HepG2 (cell line): ENCODE measurements at regions not wholly inside any gene's neighbourhood (a gene's known extent, or its start where the extent isn't known, plus 50 kb on each side); places are given as distances from the start of the nearest gene placed in this dataset.

Experiments
- ATAC-seq: fragments of 200-7000 bp; cut with Tn5 transposase; 3 replicates; pipeline ENCODE4 v1.9.1; 2020; ENCODE audit warnings: mild to moderate bottlenecking, moderate library complexity
- BruUV-seq: library from RNA; stranded (reverse); fragments of 400-500 nt; replicated peaks from 2 replicates; lab custom pipeline; 2021; lab: Mats Ljungman, UMichigan
- CTCF ChIA-PET: fragments of 300-600 bp; formaldehyde crosslinking; extraction: SDS; loops from one replicate; lab custom pipeline; 2021; ENCODE audit warnings: low total read pairs, inconsistent platforms, low intra/inter-chr PET ratio; lab: Yijun Ruan, JAX
- POLR2A ChIA-PET: fragments of 350-600 bp; sonication (Branson Sonifier 250); formaldehyde crosslinking; loops from one replicate; lab custom pipeline; 2020; ENCODE audit warnings: antibody characterized with exemption, inconsistent platforms; lab: Yijun Ruan, JAX
- DNase-seq: peaks from one replicate; pipeline ENCODE4 v3.0.0-alpha.2; 2015; ENCODE audit warnings: low spot score
- FAIRE-seq: peaks from 3 replicates; lab custom pipeline; 2011; peaks lifted over from hg19 to GRCh38; lab: Jason Lieb, UNC
- H2AFZ ChIP-seq: one replicate; pipeline ENCODE4 v1.6.1; 2011; ENCODE audit warnings: low read length, inconsistent platforms
- H3K27ac ChIP-seq: fragments of 300-600 bp; 3 replicates; pipeline ENCODE4 v1.8.0; 2011; ENCODE audit warnings: mixed run types, mild to moderate bottlenecking, mixed read lengths, low read length, inconsistent platforms; ENCODE audit not compliant: insufficient read depth; ENCODE audit errors: extremely low read length
- H3K27me3 ChIP-seq, 2 experiments: fragments of 200-600 bp in 1 of 2; 2 replicates in 1 of 2; 3 replicates in 1 of 2; pipeline versions ENCODE4 v1.6.0 to v1.8.0; 2011; ENCODE audit warnings: low read length in 2 of 2, mild to moderate bottlenecking in 2 of 2, moderate library complexity in 2 of 2, inconsistent platforms in 1 of 2; ENCODE audit not compliant: insufficient read depth in 2 of 2, control insufficient read depth in 1 of 2
- H3K36me3 ChIP-seq, 2 experiments: fragments of 200-600 bp in 1 of 2; replicated peaks in 1 of 2; 2 replicates in 1 of 2; 3 replicates in 1 of 2; pipeline versions ENCODE4 v1.5.1 to v1.8.0; 2011; ENCODE audit warnings: low read length in 2 of 2, inconsistent platforms in 1 of 2; ENCODE audit not compliant: insufficient read depth in 2 of 2, control insufficient read depth in 1 of 2
- H3K4me1 ChIP-seq: 2 replicates; pipeline ENCODE4 v1.5.1; 2012; ENCODE audit warnings: low read length, inconsistent platforms; ENCODE audit not compliant: insufficient read depth
- H3K4me2 ChIP-seq: 2 replicates; pipeline ENCODE4 v1.6.0; 2011; ENCODE audit warnings: low read depth, low read length, inconsistent platforms
- H3K4me3 ChIP-seq, 3 experiments: fragments of 200-600 bp in 1 of 3; sonication (generic), shearing (Covaris generic) in 1 of 3; replicated peaks in 1 of 3; 2 replicates each; pipeline ENCODE4 v1.5.1; 2011 to 2016; ENCODE audit warnings: low read length in 3 of 3, inconsistent platforms in 2 of 3, low read depth in 2 of 3, mild to moderate bottlenecking in 2 of 3, control low read depth in 1 of 3, mixed read lengths in 1 of 3; ENCODE audit not compliant: insufficient read depth in 1 of 3
- H3K79me2 ChIP-seq: one replicate; pipeline ENCODE4 v1.6.1; 2011; ENCODE audit warnings: low read length, inconsistent platforms; ENCODE audit not compliant: insufficient read depth
- H3K9ac ChIP-seq: 2 replicates; pipeline ENCODE4 v1.6.0; 2011; ENCODE audit warnings: mild to moderate bottlenecking, low read depth, low read length, inconsistent platforms; ENCODE audit not compliant: insufficient read depth
- H3K9me3 ChIP-seq: 2 replicates; pipeline ENCODE4 v1.5.1; 2012; ENCODE audit warnings: mild to moderate bottlenecking, low read length
- H4K20me1 ChIP-seq: 2 replicates; pipeline ENCODE4 v1.6.0; 2011; ENCODE audit warnings: inconsistent platforms, mild to moderate bottlenecking, low read length, moderate library complexity; ENCODE audit not compliant: insufficient read depth
- ELF4 ChIP-seq: sonication (generic); formaldehyde crosslinking; IDR thresholded peaks from 2 replicates; pipeline ENCODE4 v1.5.0; 2020; ENCODE audit warnings: missing genetic modification reagents, mild to moderate bottlenecking, moderate library complexity, borderline replicate concordance
- FOSL2 ChIP-seq: sonication (generic); formaldehyde crosslinking; IDR thresholded peaks from 2 replicates; pipeline ENCODE4 v1.4.0; 2020; ENCODE audit warnings: missing genetic modification reagents
- HDAC1 ChIP-seq: sonication (generic); formaldehyde crosslinking; IDR thresholded peaks from 2 replicates; pipeline ENCODE4 v1.5.1; 2020; ENCODE audit warnings: mild to moderate bottlenecking, missing genetic modification reagents
- IKZF1 ChIP-seq: fragments of 450-650 bp; IDR thresholded peaks from 2 replicates; pipeline ENCODE4 v1.7.1; 2016
- LCORL ChIP-seq, 2 experiments: fragments of 450-650 bp in 1 of 2; sonication (generic) in 1 of 2; formaldehyde crosslinking in 1 of 2; IDR thresholded peaks; 2 replicates each; pipeline versions ENCODE4 v1.5.0 to v1.6.1; 2017 to 2020; ENCODE audit warnings: antibody characterized with exemption in 1 of 2, missing genetic modification reagents in 1 of 2
- RXRA ChIP-seq: sonication (generic); formaldehyde crosslinking; IDR thresholded peaks from 2 replicates; pipeline ENCODE4 v1.5.1; 2020; ENCODE audit warnings: missing genetic modification reagents
- SNRNP70 ChIP-seq: fragments of 200-400 bp; formaldehyde crosslinking; IDR thresholded peaks from 2 replicates; pipeline ENCODE4 v1.6.1; 2017; ENCODE audit warnings: mild to moderate bottlenecking, low read depth, low read length, moderate library complexity
- TEAD3 ChIP-seq: optimal IDR thresholded peaks from 2 replicates; pipeline ENCODE3; 2016; ENCODE audit warnings: borderline replicate concordance
- U2AF2 ChIP-seq: fragments of 200-400 bp; formaldehyde crosslinking; IDR thresholded peaks from 2 replicates; pipeline ENCODE4 v1.6.1; 2017; ENCODE audit warnings: low read depth, mild to moderate bottlenecking, low read length
- ZNF652 ChIP-seq: IDR thresholded peaks from 2 replicates; pipeline ENCODE4 v1.6.1; 2016; ENCODE audit warnings: low read depth, borderline replicate concordance
- WGBS: methylation state at CpG from one replicate; pipeline ENCODE4 v1.1.6; 2017; ENCODE audit warnings: low lambda C conversion rate; 5-methylcytosine and 5-hydroxymethylcytosine counted together
- in situ Hi-C: cut with HindIII; loops from 2 replicates; pipeline ENCODE4 v1.10.0; 2017; ENCODE audit warnings: low pct_unique_long_range_greater_than_20kb; ENCODE audit not compliant: extremely low pct_ligation_motif_present
- intact Hi-C: fragments of 100-400 bp; cut with micrococcal nuclease; formaldehyde crosslinking; loops from one replicate; pipeline ENCODE4 v1.10.0; 2022; ENCODE audit not compliant: unreplicated experiment
- TF ChIP-seq, protein P1 (sequence below): sonication (generic); formaldehyde crosslinking; IDR thresholded peaks from 2 replicates; pipeline ENCODE4 v1.8.1; 2023; ENCODE audit warnings: mild to moderate bottlenecking, missing genetic modification reagents
- TF ChIP-seq, protein P2 (sequence below): IDR thresholded peaks from 2 replicates; pipeline ENCODE4 v1.6.1; 2016; ENCODE audit warnings: low read depth
- TF ChIP-seq, protein P3 (sequence below): sonication (generic); formaldehyde crosslinking; IDR thresholded peaks from 2 replicates; pipeline ENCODE4 v1.4.0; 2020; ENCODE audit warnings: missing genetic modification reagents, borderline replicate concordance
- TF ChIP-seq, protein P4 (sequence below): sonication (generic); formaldehyde crosslinking; IDR thresholded peaks from 2 replicates; pipeline ENCODE4 v1.4.0; 2020; ENCODE audit warnings: missing genetic modification reagents
- TF ChIP-seq, protein P5 (sequence below): sonication (generic); formaldehyde crosslinking; IDR thresholded peaks from 2 replicates; pipeline ENCODE4 v1.5.1; 2020; ENCODE audit warnings: missing genetic modification reagents, mild to moderate bottlenecking, borderline replicate concordance

DNA sequence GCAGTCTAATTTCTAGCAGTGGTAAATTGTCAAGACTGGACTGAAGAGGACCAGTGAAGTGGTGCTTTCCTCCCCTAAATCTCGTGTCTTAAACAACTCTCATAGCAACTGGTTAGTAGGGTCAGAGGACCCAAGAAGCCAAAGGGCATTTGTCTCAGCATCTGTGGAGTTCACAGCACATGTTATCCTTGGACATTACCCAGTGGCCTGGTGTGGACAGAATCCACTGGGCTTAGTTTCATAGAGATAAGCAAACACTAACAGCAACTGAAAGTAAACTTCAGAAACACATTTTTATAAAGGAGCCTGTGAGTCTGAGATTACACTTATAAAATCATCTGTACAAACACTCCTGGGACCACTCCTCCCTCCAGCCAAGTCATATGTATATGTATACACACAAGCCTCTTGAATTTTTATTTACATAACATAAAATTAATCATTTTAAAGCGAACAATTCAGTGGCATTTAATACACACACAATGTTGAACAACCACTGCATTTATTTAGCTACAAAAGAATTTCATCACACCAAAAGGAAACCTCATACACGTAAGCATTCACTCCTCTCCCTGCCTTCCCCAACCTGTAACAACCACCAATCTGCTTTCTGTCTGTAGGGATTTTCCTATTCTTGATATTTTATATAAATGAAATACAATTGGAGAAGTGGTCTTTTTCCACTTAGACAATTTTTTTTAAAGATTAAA, 457.8 kb downstream of the RASEF start:
- in situ Hi-C loops (no loop called here), intact Hi-C loops (loop anchor here (1.0 to 10.0 kb wide), 7 partner anchors 18 to 1083 kb away; no protein-coding TSS in a partner anchor)
- POLR2A ChIA-PET = interaction anchor here (1.5 kb wide), 1 partner anchor 45 kb away, joined by 4 read pairs; no protein-coding TSS in a partner anchor
- peak overlapping the region in 1 of 3 experiments; percentile 29; a peak in 1 of 6 replicates for H3K4me3 ChIP-seq
- no peaks in the 10 kb centered on the region for H3K36me3 ChIP-seq
- peaks cover 2% of the 10 kb centered on the region for H3K79me2 ChIP-seq
- CTCF ChIA-PET = no interaction called here
- 2% methylated on average over 3 of the region's 3 CpGs for whole genome bisulfite sequencing
- H2AFZ ChIP-seq = no peak overlapping the region
- no TSS peak for BruUV-seq
- H3K4me2 ChIP-seq = peak overlapping the region; percentile 56
- DNase-seq = peak; percentile 76
- peak; percentile 30 for FAIRE-seq
- H3K9ac ChIP-seq = peak overlapping the region; percentile 42
- H3K27me3 ChIP-seq = no peaks in the 10 kb centered on the region
- peak overlapping the region; percentile 80 for H3K27ac ChIP-seq
- peaks cover 71% of the 10 kb centered on the region for H3K4me1 ChIP-seq
- ATAC-seq = peak; percentile 75
- no peaks in the 10 kb centered on the region for H4K20me1 ChIP-seq
- H3K9me3 ChIP-seq = no peaks in the 10 kb centered on the region
- TF ChIP-seq HDAC1 (peak; percentile 55), IKZF1 (no peak), U2AF2 (no peak), FOSL2 (0 out of 2 replicates have a peak, but pooled peaks have one; percentile 26), ELF4 (CRISPR knock-in tag) (no peak), ZNF652 (CRISPR knock-in tag) (no peak), LCORL (IDR thresholded peaks at IDR 0.05) (no peak), LCORL (CRISPR knock-in tag; IDR thresholded peaks at IDR 0.05) (peak; percentile 29; the same call in 1 of the 2 replicates), TEAD3 (CRISPR knock-in tag) (peak; percentile 43), RXRA (no peak; the same call in 1 of the 2 replicates), SNRNP70 (no peak)
- TF ChIP-seq, protein P1, sequence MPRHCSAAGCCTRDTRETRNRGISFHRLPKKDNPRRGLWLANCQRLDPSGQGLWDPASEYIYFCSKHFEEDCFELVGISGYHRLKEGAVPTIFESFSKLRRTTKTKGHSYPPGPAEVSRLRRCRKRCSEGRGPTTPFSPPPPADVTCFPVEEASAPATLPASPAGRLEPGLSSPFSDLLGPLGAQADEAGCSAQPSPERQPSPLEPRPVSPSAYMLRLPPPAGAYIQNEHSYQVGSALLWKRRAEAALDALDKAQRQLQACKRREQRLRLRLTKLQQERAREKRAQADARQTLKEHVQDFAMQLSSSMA (CRISPR knock-in tag) = no peak
- TF ChIP-seq, protein P2, sequence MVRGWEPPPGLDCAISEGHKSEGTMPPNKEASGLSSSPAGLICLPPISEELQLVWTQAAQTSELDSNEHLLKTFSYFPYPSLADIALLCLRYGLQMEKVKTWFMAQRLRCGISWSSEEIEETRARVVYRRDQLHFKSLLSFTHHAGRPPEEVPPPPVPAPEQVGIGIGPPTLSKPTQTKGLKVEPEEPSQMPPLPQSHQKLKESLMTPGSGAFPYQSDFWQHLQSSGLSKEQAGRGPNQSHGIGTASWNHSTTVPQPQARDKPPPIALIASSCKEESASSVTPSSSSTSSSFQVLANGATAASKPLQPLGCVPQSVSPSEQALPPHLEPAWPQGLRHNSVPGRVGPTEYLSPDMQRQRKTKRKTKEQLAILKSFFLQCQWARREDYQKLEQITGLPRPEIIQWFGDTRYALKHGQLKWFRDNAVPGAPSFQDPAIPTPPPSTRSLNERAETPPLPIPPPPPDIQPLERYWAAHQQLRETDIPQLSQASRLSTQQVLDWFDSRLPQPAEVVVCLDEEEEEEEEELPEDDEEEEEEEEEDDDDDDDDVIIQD (CRISPR knock-in tag) = 0 out of 2 replicates have a peak, but pooled peaks have one; percentile 19
- TF ChIP-seq, protein P3, sequence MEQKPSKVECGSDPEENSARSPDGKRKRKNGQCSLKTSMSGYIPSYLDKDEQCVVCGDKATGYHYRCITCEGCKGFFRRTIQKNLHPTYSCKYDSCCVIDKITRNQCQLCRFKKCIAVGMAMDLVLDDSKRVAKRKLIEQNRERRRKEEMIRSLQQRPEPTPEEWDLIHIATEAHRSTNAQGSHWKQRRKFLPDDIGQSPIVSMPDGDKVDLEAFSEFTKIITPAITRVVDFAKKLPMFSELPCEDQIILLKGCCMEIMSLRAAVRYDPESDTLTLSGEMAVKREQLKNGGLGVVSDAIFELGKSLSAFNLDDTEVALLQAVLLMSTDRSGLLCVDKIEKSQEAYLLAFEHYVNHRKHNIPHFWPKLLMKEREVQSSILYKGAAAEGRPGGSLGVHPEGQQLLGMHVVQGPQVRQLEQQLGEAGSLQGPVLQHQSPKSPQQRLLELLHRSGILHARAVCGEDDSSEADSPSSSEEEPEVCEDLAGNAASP (CRISPR knock-in tag) = peak; percentile 53; the same call in 1 of the 2 replicates
- TF ChIP-seq, protein P4, sequence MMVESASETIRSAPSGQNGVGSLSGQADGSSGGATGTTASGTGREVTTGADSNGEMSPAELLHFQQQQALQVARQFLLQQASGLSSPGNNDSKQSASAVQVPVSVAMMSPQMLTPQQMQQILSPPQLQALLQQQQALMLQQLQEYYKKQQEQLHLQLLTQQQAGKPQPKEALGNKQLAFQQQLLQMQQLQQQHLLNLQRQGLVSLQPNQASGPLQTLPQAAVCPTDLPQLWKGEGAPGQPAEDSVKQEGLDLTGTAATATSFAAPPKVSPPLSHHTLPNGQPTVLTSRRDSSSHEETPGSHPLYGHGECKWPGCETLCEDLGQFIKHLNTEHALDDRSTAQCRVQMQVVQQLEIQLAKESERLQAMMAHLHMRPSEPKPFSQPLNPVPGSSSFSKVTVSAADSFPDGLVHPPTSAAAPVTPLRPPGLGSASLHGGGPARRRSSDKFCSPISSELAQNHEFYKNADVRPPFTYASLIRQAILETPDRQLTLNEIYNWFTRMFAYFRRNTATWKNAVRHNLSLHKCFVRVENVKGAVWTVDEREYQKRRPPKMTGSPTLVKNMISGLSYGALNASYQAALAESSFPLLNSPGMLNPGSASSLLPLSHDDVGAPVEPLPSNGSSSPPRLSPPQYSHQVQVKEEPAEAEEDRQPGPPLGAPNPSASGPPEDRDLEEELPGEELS (CRISPR knock-in tag) = peak; percentile 60
- TF ChIP-seq, protein P5, sequence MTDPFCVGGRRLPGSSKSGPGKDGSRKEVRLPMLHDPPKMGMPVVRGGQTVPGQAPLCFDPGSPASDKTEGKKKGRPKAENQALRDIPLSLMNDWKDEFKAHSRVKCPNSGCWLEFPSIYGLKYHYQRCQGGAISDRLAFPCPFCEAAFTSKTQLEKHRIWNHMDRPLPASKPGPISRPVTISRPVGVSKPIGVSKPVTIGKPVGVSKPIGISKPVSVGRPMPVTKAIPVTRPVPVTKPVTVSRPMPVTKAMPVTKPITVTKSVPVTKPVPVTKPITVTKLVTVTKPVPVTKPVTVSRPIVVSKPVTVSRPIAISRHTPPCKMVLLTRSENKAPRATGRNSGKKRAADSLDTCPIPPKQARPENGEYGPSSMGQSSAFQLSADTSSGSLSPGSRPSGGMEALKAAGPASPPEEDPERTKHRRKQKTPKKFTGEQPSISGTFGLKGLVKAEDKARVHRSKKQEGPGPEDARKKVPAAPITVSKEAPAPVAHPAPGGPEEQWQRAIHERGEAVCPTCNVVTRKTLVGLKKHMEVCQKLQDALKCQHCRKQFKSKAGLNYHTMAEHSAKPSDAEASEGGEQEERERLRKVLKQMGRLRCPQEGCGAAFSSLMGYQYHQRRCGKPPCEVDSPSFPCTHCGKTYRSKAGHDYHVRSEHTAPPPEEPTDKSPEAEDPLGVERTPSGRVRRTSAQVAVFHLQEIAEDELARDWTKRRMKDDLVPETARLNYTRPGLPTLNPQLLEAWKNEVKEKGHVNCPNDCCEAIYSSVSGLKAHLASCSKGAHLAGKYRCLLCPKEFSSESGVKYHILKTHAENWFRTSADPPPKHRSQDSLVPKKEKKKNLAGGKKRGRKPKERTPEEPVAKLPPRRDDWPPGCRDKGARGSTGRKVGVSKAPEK = no peak
